ENCODE measurements at regions not wholly inside any gene's neighbourhood (a gene's known extent, or its start where the extent isn't known, plus 50 kb on each side); places are given as distances from the start of the nearest gene placed in this dataset.

- TF ChIP-seq POLR2A (IDR thresholded peaks at IDR 0.05): no peak
- no peak for TF ChIP-seq EP300 (IDR thresholded peaks at IDR 0.05; ENCODE audit: low read depth)
Measured at GRCh38 chr2:103028181-103028580, 266.4 kb downstream of the TMEM182 start.

Measured in transverse colon (tissue), 1 donor.